Bronchial epithelial cell (primary cell): ENCODE measurements at regions not wholly inside any gene's neighbourhood (a gene's known extent, or its start where the extent isn't known, plus 50 kb on each side); places are given as distances from the start of the nearest gene placed in this dataset.
A peak's percentile ranks its signal among the peaks of the same experiment; 100 is the strongest.

Source experiments
- DNase-seq: peaks from one replicate; pipeline ENCODE4 v3.0.0-alpha.2; 2010; ENCODE audit warnings: low read depth
- FAIRE-seq: peaks from 2 replicates; lab custom pipeline; 2011; peaks lifted over from hg19 to GRCh38; lab: Jason Lieb, UNC
- H3K27me3 ChIP-seq: 2 replicates; pipeline ENCODE4 v1.5.1; 2011; ENCODE audit warnings: low read length; ENCODE audit not compliant: control insufficient read depth, insufficient read depth
- H3K36me3 ChIP-seq: 2 replicates; pipeline ENCODE4 v1.5.1; 2011; ENCODE audit warnings: low read length; ENCODE audit not compliant: control insufficient read depth, insufficient read depth
- H3K4me3 ChIP-seq: 2 replicates; pipeline ENCODE4 v1.5.1; 2011; ENCODE audit warnings: mild to moderate bottlenecking, low read depth, low read length, control low read depth
- CTCF ChIP-seq: IDR thresholded peaks from 2 replicates; pipeline ENCODE4 v1.5.1; 2011; ENCODE audit warnings: mild to moderate bottlenecking, moderate library complexity, low read length, control low read depth, inconsistent platforms; ENCODE audit not compliant: insufficient read depth, severe bottlenecking

GRCh38 chr7:27314111-27314510 lies 71.5 kb downstream of the EVX1 start:
- H3K36me3 ChIP-seq = no peaks in the 10 kb centered on the region
- no peak overlapping the region for H3K4me3 ChIP-seq
- no peaks in the 10 kb centered on the region for H3K27me3 ChIP-seq
- FAIRE-seq (no peak), DNase-seq (peak; percentile 14)
- no peak for TF ChIP-seq CTCF

GRCh38 chr7:27315066-27315465 lies 72.5 kb downstream of the EVX1 start:
- Histone ChIP-seq H3K36me3 (no peaks in the 10 kb centered on the region), H3K4me3 (no peak overlapping the region), H3K27me3 (no peaks in the 10 kb centered on the region)
- TF ChIP-seq CTCF = no peak
- no peak for FAIRE-seq
- no peak for DNase-seq

- Histone ChIP-seq H3K36me3 (no peaks in the 10 kb centered on the region), H3K4me3 (no peak overlapping the region), H3K27me3 (no peaks in the 10 kb centered on the region)
- TF ChIP-seq CTCF = no peak
- no peak for DNase-seq
- no peak for FAIRE-seq
These were observed 73.7 kb downstream of the EVX1 start for GRCh38 chr7:27316311-27316710.

GRCh38 chr7:27324246-27324645 lies 81.6 kb downstream of the EVX1 start:
- DNase-seq = no peak
- Histone ChIP-seq H3K4me3 (no peak overlapping the region), H3K36me3 (no peaks in the 10 kb centered on the region), H3K27me3 (no peaks in the 10 kb centered on the region)
- FAIRE-seq = no peak
- TF ChIP-seq CTCF = no peak

GRCh38 chr7:27329909-27330308 lies 87.3 kb downstream of the EVX1 start:
- FAIRE-seq (no peak), DNase-seq (no peak)
- Histone ChIP-seq H3K27me3 (no peaks in the 10 kb centered on the region), H3K36me3 (no peaks in the 10 kb centered on the region), H3K4me3 (no peak overlapping the region)
- TF ChIP-seq CTCF = peak; percentile 10

DNA sequence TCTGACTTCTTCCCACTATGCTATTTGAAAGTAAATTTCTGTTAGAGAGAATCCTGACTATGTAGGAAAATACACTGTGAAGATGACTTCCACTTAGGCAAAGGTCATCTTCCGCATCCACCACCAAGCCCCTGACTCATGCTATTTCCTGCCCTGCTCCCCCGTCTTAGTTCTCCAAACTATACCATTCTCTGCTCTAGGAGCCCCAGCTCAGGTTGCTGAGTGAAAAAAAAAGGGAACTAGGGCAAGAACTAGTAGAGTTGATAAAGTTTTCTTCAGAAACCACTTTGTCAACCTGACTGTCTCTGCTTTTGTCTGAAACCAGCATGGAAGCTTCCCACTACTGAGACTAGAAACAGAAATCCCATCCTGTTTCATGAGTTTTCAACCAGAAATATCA lies 96.9 kb downstream of the EVX1 start:
- FAIRE-seq (no peak), DNase-seq (no peak)
- TF ChIP-seq CTCF = no peak
- Histone ChIP-seq H3K4me3 (no peak overlapping the region), H3K36me3 (no peaks in the 10 kb centered on the region), H3K27me3 (no peaks in the 10 kb centered on the region)
